K562 (cell line): ENCODE measurements at regions not wholly inside any gene's neighbourhood (a gene's known extent, or its start where the extent isn't known, plus 50 kb on each side); places are given as distances from the start of the nearest gene placed in this dataset.

Experiments
- ATAC-seq: fragments of 200-7000 bp; cut with Tn5 transposase; 3 replicates; pipeline ENCODE4 v1.9.1; 2020; ENCODE audit warnings: moderate library complexity
- BruUV-seq: library from RNA; stranded (reverse); fragments of 400-500 nt; replicated peaks from 2 replicates; lab custom pipeline; 2021; lab: Mats Ljungman, UMichigan
- CTCF ChIA-PET: fragments of 300-600 bp; formaldehyde crosslinking; extraction: SDS; loops from one replicate; lab custom pipeline; 2021; ENCODE audit warnings: low intra/inter-chr PET ratio; lab: Yijun Ruan, JAX
- POLR2A ChIA-PET: fragments of 300-600, 350-650 bp; sonication (Branson Sonifier 250); formaldehyde crosslinking; extraction: SDS; loops from one replicate; lab custom pipeline; 2021; ENCODE audit warnings: antibody characterized with exemption, inconsistent platforms; lab: Yijun Ruan, JAX
- DNase-seq, 4 experiments: peaks; one replicate each; pipeline versions ENCODE4 v3.0.0 to v3.0.0-alpha.2; 2011 to 2018; ENCODE audit warnings: low spot score in 3 of 4, mixed read lengths in 3 of 4; ENCODE audit errors: extremely low read depth in 1 of 4
- FAIRE-seq: peaks from 2 replicates; lab custom pipeline; 2011; peaks lifted over from hg19 to GRCh38; lab: Jason Lieb, UNC
- H2AFZ ChIP-seq: 2 replicates; pipeline ENCODE4 v1.6.0; 2011; ENCODE audit warnings: low read depth, low read length, control low read depth, inconsistent platforms
- H3K27ac ChIP-seq: fragments of 200-600 bp; 3 replicates; pipeline ENCODE4 v1.8.0; 2011; ENCODE audit warnings: low read depth, mild to moderate bottlenecking, control low read depth, inconsistent platforms, low read length, moderate library complexity, mixed read lengths; ENCODE audit errors: extremely low read depth
- H3K27me3 ChIP-seq, 2 experiments: fragments of 300-600 bp in 1 of 2; 2 replicates in 1 of 2; 3 replicates in 1 of 2; pipeline versions ENCODE4 v1.6.0 to v1.8.0; 2011; ENCODE audit warnings: inconsistent platforms in 2 of 2, low read length in 2 of 2, mild to moderate bottlenecking in 1 of 2, mixed read lengths in 1 of 2, moderate library complexity in 1 of 2; ENCODE audit not compliant: control insufficient read depth in 2 of 2, insufficient read depth in 2 of 2
- H3K36me3 ChIP-seq: fragments of 300-600 bp; 3 replicates; pipeline ENCODE4 v1.8.0; 2011; ENCODE audit warnings: mild to moderate bottlenecking, low read length, inconsistent platforms; ENCODE audit not compliant: control insufficient read depth, insufficient read depth
- H3K4me1 ChIP-seq, 2 experiments: fragments of 200-600 bp in 1 of 2; replicated peaks in 1 of 2; 2 replicates in 1 of 2; 3 replicates in 1 of 2; pipeline versions ENCODE4 v1.5.1 to v1.8.0; 2011; ENCODE audit warnings: inconsistent platforms in 2 of 2, low read length in 2 of 2, mild to moderate bottlenecking in 1 of 2, mixed read lengths in 1 of 2, moderate library complexity in 1 of 2; ENCODE audit not compliant: control insufficient read depth in 2 of 2, insufficient read depth in 2 of 2
- H3K4me2 ChIP-seq: 2 replicates; pipeline ENCODE4 v1.6.1; 2011; ENCODE audit warnings: low read length, control low read depth, inconsistent platforms, mixed read lengths; ENCODE audit not compliant: insufficient read depth
- H3K4me3 ChIP-seq: fragments of 200-600 bp; sonication (generic), shearing (Covaris generic); 2 replicates; pipeline ENCODE4 v1.5.1; 2016; ENCODE audit warnings: control low read depth, inconsistent platforms
- H3K79me2 ChIP-seq: fragments of 200-600 bp; 3 replicates; pipeline ENCODE4 v1.8.0; 2011; ENCODE audit warnings: low read length, inconsistent platforms; ENCODE audit not compliant: control insufficient read depth, insufficient read depth
- H3K9ac ChIP-seq, 2 experiments: 2 replicates each; pipeline versions ENCODE4 v1.6.0 to v1.6.1; 2011; ENCODE audit warnings: low read depth in 2 of 2, low read length in 2 of 2, control low read depth in 1 of 2, inconsistent platforms in 1 of 2, mild to moderate bottlenecking in 1 of 2, mixed read lengths in 1 of 2; ENCODE audit not compliant: insufficient read depth in 1 of 2
- H3K9me1 ChIP-seq: one replicate; pipeline ENCODE4 v1.6.0; 2011; ENCODE audit warnings: inconsistent platforms, mild to moderate bottlenecking, low read length, moderate library complexity; ENCODE audit not compliant: control insufficient read depth, insufficient read depth
- H3K9me3 ChIP-seq: replicated peaks from 2 replicates; pipeline ENCODE4 v1.5.1; 2011; ENCODE audit warnings: low read depth, low read length, inconsistent platforms; ENCODE audit not compliant: control insufficient read depth, insufficient read depth
- H4K20me1 ChIP-seq: replicated peaks from 2 replicates; pipeline ENCODE4 v1.6.1; 2011; ENCODE audit warnings: low read length, inconsistent platforms, mixed read lengths; ENCODE audit not compliant: control insufficient read depth, insufficient read depth
- HIVEP1 ChIP-seq: fragments of 250-450 bp; sonication (Bioruptor Pico); IDR thresholded peaks from 2 replicates; pipeline ENCODE4 v1.4.0; 2020; ENCODE audit warnings: mild to moderate bottlenecking
- JUN ChIP-seq, 2 experiments: sonication (generic) in 1 of 2; formaldehyde crosslinking in 1 of 2; IDR thresholded peaks; 2 replicates each; pipeline versions ENCODE4 v1.6.1 to v1.8.0; 2012 to 2022; ENCODE audit warnings: borderline replicate concordance in 2 of 2, mild to moderate bottlenecking in 2 of 2, improper control_type of control experiment in 1 of 2, low read depth in 1 of 2, low read length in 1 of 2, missing genetic modification reagents in 1 of 2
- NFRKB ChIP-seq: fragments of 450-650 bp; IDR thresholded peaks from 2 replicates; pipeline ENCODE4 v1.6.1; 2016; ENCODE audit warnings: low read depth
- PKNOX1 ChIP-seq: fragments of 450-650 bp; IDR thresholded peaks from 2 replicates; pipeline ENCODE4 v1.6.1; 2016
- POLR2AphosphoS5 ChIP-seq: IDR thresholded peaks from 2 replicates; pipeline ENCODE4 v1.6.1; 2011; ENCODE audit warnings: mild to moderate bottlenecking, low read depth, low read length, moderate library complexity; ENCODE audit not compliant: control insufficient read depth, insufficient read depth
- RBFOX2 ChIP-seq: fragments of 200-400 bp; formaldehyde crosslinking; IDR thresholded peaks from 2 replicates; pipeline ENCODE4 v1.6.1; 2017; ENCODE audit warnings: low read depth, mild to moderate bottlenecking, low read length, moderate library complexity
- RNF2 ChIP-seq: sonication (generic); IDR thresholded peaks from 2 replicates; pipeline ENCODE4 v1.6.1; 2016
- SMARCB1 ChIP-seq: IDR thresholded peaks from 2 replicates; pipeline ENCODE4 v1.6.1; 2011; ENCODE audit warnings: improper control_type of control experiment, low read depth; ENCODE audit not compliant: insufficient read length
- TAF15 ChIP-seq: fragments of 200-400 bp; formaldehyde crosslinking; IDR thresholded peaks from 2 replicates; pipeline ENCODE4 v1.6.1; 2017; ENCODE audit warnings: mild to moderate bottlenecking, low read depth, low read length, moderate library complexity
- TCF3 ChIP-seq: sonication (generic); formaldehyde crosslinking; IDR thresholded peaks from 2 replicates; pipeline ENCODE4 v1.4.0; 2020; ENCODE audit warnings: mild to moderate bottlenecking, missing genetic modification reagents
- XRCC4 ChIP-seq: IDR thresholded peaks from one replicate; pipeline ENCODE4 v1.6.1; 2011; ENCODE audit not compliant: insufficient read depth, insufficient read length; ENCODE audit errors: extremely low read depth
- ZBTB1 ChIP-seq: sonication (generic); formaldehyde crosslinking; IDR thresholded peaks from 2 replicates; pipeline ENCODE4 v1.8.1; 2023; ENCODE audit warnings: missing genetic modification reagents, low read depth, mild to moderate bottlenecking, borderline replicate concordance
- ZC3H8 ChIP-seq: fragments of 450-650 bp; IDR thresholded peaks from 2 replicates; pipeline ENCODE4 v1.6.1; 2017
- ZNF324 ChIP-seq: fragments of 250-450 bp; sonication (Bioruptor Pico); IDR thresholded peaks from 2 replicates; pipeline ENCODE4 v1.4.0; 2020; ENCODE audit warnings: mild to moderate bottlenecking
- ZNF408 ChIP-seq: fragments of 250-450 bp; sonication (Bioruptor Pico); IDR thresholded peaks from 2 replicates; pipeline ENCODE4 v1.4.0; 2020; ENCODE audit warnings: low read depth, mild to moderate bottlenecking, moderate library complexity
- ZNF644 ChIP-seq: fragments of 200-800 bp; sonication (Bioruptor generic); IDR thresholded peaks from 2 replicates; pipeline ENCODE4 v1.6.1; 2016; ENCODE audit warnings: low read depth, missing genetic modification characterization, missing compliant biosample characterization
- ZNF696 ChIP-seq: fragments of 250-450 bp; sonication (Bioruptor Pico); conservative IDR thresholded peaks from 2 replicates; pipeline ENCODE4 v1.4.0; 2020; ENCODE audit warnings: mild to moderate bottlenecking, moderate library complexity
- ZSCAN29 ChIP-seq: fragments of 450-650 bp; IDR thresholded peaks from 2 replicates; pipeline ENCODE4 v1.6.1; 2017
- WGBS: fragments of 100-300 bp; shearing (Covaris generic); methylation state at CpG from one replicate; pipeline ENCODE4 v1.1.6; 2016; ENCODE audit warnings: low coverage, mixed read lengths; ENCODE audit not compliant: insufficient coverage; ENCODE audit errors: missing lambda C conversion rate; 5-methylcytosine and 5-hydroxymethylcytosine counted together
- in situ Hi-C: fragments of 300-500 bp; cut with MboI; formaldehyde crosslinking; loops from 4 replicates; pipeline ENCODE4 v1.15.0; 2018; ENCODE audit warnings: inconsistent platforms, mixed read lengths
- intact Hi-C: fragments of 100-400 bp; cut with micrococcal nuclease; formaldehyde crosslinking; loops from 2 replicates; pipeline ENCODE4 v1.14.2; 2022
- TF ChIP-seq, protein P1 (sequence below): fragments of 250-450 bp; sonication (Bioruptor Pico); IDR thresholded peaks from 2 replicates; pipeline ENCODE4 v1.5.0; 2021; ENCODE audit warnings: mild to moderate bottlenecking, borderline replicate concordance

- BruUV-seq = no TSS peak
- POLR2A ChIA-PET = interaction anchor here (0.7 kb wide), 1 partner anchor 381 kb away, joined by 3 read pairs; no protein-coding TSS in a partner anchor
- intact Hi-C loops = loop anchor here (5.0 kb wide), 1 partner anchor 523 kb away; no protein-coding TSS in a partner anchor
These were observed 217.2 kb downstream of the MEF2C start for GRCh38 chr5:88665750-88666215.

GRCh38 chr5:88664645-88665044, 218.3 kb downstream of the MEF2C start:
- H4K20me1 ChIP-seq = no peaks in the 10 kb centered on the region
- no peak overlapping the region for H3K4me3 ChIP-seq
- no peak overlapping the region for H3K9ac ChIP-seq
- no peak overlapping the region for H3K4me2 ChIP-seq
- no peak overlapping the region for H2AFZ ChIP-seq
- in situ Hi-C loops (no loop called here), intact Hi-C loops (loop anchor here (5.0 kb wide), 1 partner anchor 522 kb away; no protein-coding TSS in a partner anchor)
- no peaks in the 10 kb centered on the region for H3K9me3 ChIP-seq
- CTCF ChIA-PET = no interaction called here
- ATAC-seq (no peak), FAIRE-seq (no peak), DNase-seq (no peak)
- no peak overlapping the region for H3K27ac ChIP-seq
- H3K9me1 ChIP-seq = no peaks in the 10 kb centered on the region
- H3K27me3 ChIP-seq = peaks cover 7 to 27% of the 10 kb centered on the region in 2 experiments; a peak in 4 of 5 replicates
- 0% methylated on average over 2 of the region's 2 CpGs for WGBS
- H3K36me3 ChIP-seq = no peaks in the 10 kb centered on the region
- POLR2A ChIA-PET = no interaction called here
- no TSS peak for BruUV-seq
- peaks cover 0 to 11% of the 10 kb centered on the region in 2 experiments; a peak in 2 of 5 replicates for H3K4me1 ChIP-seq
- H3K79me2 ChIP-seq = no peaks in the 10 kb centered on the region
- TF ChIP-seq XRCC4 (no peak), PKNOX1 (no peak), ZNF408 (CRISPR knock-in tag) (no peak), TAF15 (no peak), RNF2 (no peak), ZNF324 (CRISPR knock-in tag) (no peak), RBFOX2 (no peak), ZNF696 (CRISPR knock-in tag) (no peak)
- TF ChIP-seq, protein P1, sequence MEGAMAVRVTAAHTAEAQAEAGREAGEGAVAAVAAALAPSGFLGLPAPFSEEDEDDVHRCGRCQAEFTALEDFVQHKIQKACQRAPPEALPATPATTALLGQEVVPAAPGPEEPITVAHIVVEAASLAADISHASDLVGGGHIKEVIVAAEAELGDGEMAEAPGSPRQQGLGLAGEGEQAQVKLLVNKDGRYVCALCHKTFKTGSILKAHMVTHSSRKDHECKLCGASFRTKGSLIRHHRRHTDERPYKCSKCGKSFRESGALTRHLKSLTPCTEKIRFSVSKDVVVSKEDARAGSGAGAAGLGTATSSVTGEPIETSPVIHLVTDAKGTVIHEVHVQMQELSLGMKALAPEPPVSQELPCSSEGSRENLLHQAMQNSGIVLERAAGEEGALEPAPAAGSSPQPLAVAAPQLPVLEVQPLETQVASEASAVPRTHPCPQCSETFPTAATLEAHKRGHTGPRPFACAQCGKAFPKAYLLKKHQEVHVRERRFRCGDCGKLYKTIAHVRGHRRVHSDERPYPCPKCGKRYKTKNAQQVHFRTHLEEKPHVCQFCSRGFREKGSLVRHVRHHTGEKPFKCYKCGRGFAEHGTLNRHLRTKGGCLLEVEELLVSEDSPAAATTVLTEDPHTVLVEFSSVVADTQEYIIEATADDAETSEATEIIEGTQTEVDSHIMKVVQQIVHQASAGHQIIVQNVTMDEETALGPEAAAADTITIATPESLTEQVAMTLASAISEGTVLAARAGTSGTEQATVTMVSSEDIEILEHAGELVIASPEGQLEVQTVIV (CRISPR knock-in tag) = no peak

More at GRCh38 chr5:88665750-88666215, 217.2 kb downstream of the MEF2C start:
- Histone ChIP-seq H3K27me3 (peaks cover 6 to 18% of the 10 kb centered on the region in 2 experiments; a peak in 4 of 5 replicates), H3K4me2 (no peak overlapping the region), H3K9me3 (no peaks in the 10 kb centered on the region), H3K36me3 (no peaks in the 10 kb centered on the region), H3K9me1 (no peaks in the 10 kb centered on the region), H3K4me3 (no peak overlapping the region), H3K9ac (no peak overlapping the region), H3K79me2 (no peaks in the 10 kb centered on the region), H3K27ac (no peak overlapping the region), H4K20me1 (no peaks in the 10 kb centered on the region), H2AFZ (no peak overlapping the region), H3K4me1 (peaks cover 0 to 4% of the 10 kb centered on the region in 2 experiments; a peak in 2 of 5 replicates)
- DNase-seq (no peak), FAIRE-seq (no peak), ATAC-seq (no peak)
- WGBS = 17% methylated on average over 16 of the region's 17 CpGs
- CTCF ChIA-PET = interaction anchor here (0.6 kb wide), 1 partner anchor 554 kb away, joined by 3 read pairs; no protein-coding TSS in a partner anchor
- TF ChIP-seq TCF3 (CRISPR knock-in tag) (no peak), NFRKB (no peak), POLR2AphosphoS5 (no peak), ZNF644 (tag) (no peak), JUN (IDR thresholded peaks at IDR 0.05; ENCODE audit: borderline replicate concordance, low read depth, low read length) (no peak), JUN (CRISPR knock-in tag; IDR thresholded peaks at IDR 0.05; ENCODE audit: borderline replicate concordance) (no peak), HIVEP1 (CRISPR knock-in tag) (no peak), ZSCAN29 (no peak), SMARCB1 (no peak), ZBTB1 (CRISPR knock-in tag) (no peak), ZC3H8 (no peak)
- in situ Hi-C loops = no loop called here
